Left lung (tissue), 4 donors: ENCODE measurements at regions not wholly inside any gene's neighbourhood (a gene's known extent, or its start where the extent isn't known, plus 50 kb on each side); places are given as distances from the start of the nearest gene placed in this dataset.
A peak's percentile ranks its signal among the peaks of the same experiment; 100 is the strongest.
"Not testable (repeated sequence)": the region's sequence is repeated elsewhere in the genome, so short reads cannot be mapped to it uniquely, and the experiment has no call there.

ENCODE experiments used
- ATAC-seq: fragments of 200-7000 bp; cut with Tn5 transposase; one replicate; pipeline ENCODE4 v1.9.1; 2020; ENCODE audit warnings: moderate library complexity
- DNase-seq, 4 donors: peaks; one replicate each; pipeline ENCODE4 v3.0.0-alpha.2; 2013 to 2020
- H3K27ac ChIP-seq, 2 donors: fragments of 200-600 bp; sonication (generic) in 1 of 2; one replicate each; pipeline versions ENCODE4 v1.5.0 to v1.8.0; 2020 to 2021
- H3K27me3 ChIP-seq, 2 donors: fragments of 200-600 bp; sonication (generic) in 1 of 2; one replicate each; pipeline versions ENCODE4 v1.5.0 to v1.8.0; 2020 to 2021
- H3K36me3 ChIP-seq, 2 donors: fragments of 200-600 bp; sonication (generic) in 1 of 2; one replicate each; pipeline versions ENCODE4 v1.5.0 to v1.8.0; 2020 to 2021
- H3K4me1 ChIP-seq, 2 donors: fragments of 200-600 bp; one replicate each; pipeline ENCODE4 v1.8.0; 2021
- H3K4me3 ChIP-seq, 2 donors: fragments of 200-600 bp; sonication (generic) in 1 of 2; one replicate each; pipeline versions ENCODE4 v1.5.0 to v1.8.0; 2020 to 2021; ENCODE audit warnings: mild to moderate bottlenecking in 1 of 2
- H3K9me3 ChIP-seq, 2 donors: fragments of 200-600 bp; sonication (generic) in 1 of 2; one replicate each; pipeline versions ENCODE4 v1.5.0 to v1.8.0; 2020 to 2021
- CTCF ChIP-seq, 2 donors: fragments of 200-600 bp; sonication (generic) in 1 of 2; IDR thresholded peaks; one replicate each; pipeline versions ENCODE4 v1.5.0 to v1.8.0; 2021; ENCODE audit warnings: antibody characterized with exemption in 2 of 2
- intact Hi-C, 2 donors: fragments of 100-400 bp; cut with DNase I; formaldehyde crosslinking; loops; one replicate each; pipeline versions ENCODE4 v1.11.2 to v1.14.2; 2022
- donor health status: DM: no; HTN: yes; CAD: no.
- donor health status: DM: no; HTN: no; CAD: no.

GRCh38 chr6:12537389-12537788 is 179.2 kb upstream of the PHACTR1 start:
- intact Hi-C loops: no loop called here
- no peak for TF ChIP-seq CTCF (IDR thresholded peaks at IDR 0.05)
- Histone ChIP-seq H3K27ac (no peak overlapping the region), H3K4me3 (no peak overlapping the region), H3K4me1 (peaks cover 0 to 4% of the 10 kb centered on the region in 2 donors), H3K36me3 (no peaks in the 10 kb centered on the region), H3K27me3 (no peaks in the 10 kb centered on the region), H3K9me3 (peaks cover 0 to 3% of the 10 kb centered on the region in 2 donors)
- DNase-seq (no peak), ATAC-seq (no peak)

- ATAC-seq: peak; percentile 38
- intact Hi-C loops: no loop called here
- Histone ChIP-seq H3K36me3 (no peaks in the 10 kb centered on the region), H3K4me3 (no peak overlapping the region), H3K27me3 (no peaks in the 10 kb centered on the region), H3K9me3 (peaks cover 0 to 5% of the 10 kb centered on the region in 2 donors), H3K27ac (no peak overlapping the region), H3K4me1 (peaks cover 0 to 4% of the 10 kb centered on the region in 2 donors)
- no peak for DNase-seq
- no peak for TF ChIP-seq CTCF (IDR thresholded peaks at IDR 0.05)
Measured at GRCh38 chr6:12538881-12539357, 177.6 kb upstream of the PHACTR1 start.

GRCh38 chr6:12542319-12543115 is 174.1 kb upstream of the PHACTR1 start:
- H3K36me3 ChIP-seq, H3K27me3 ChIP-seq, H3K4me3 ChIP-seq, ATAC-seq, H3K4me1 ChIP-seq, DNase-seq, H3K27ac ChIP-seq, intact Hi-C loops, H3K9me3 ChIP-seq: not testable (repeated sequence)

GRCh38 chr6:12543953-12544352 is 172.6 kb upstream of the PHACTR1 start:
- intact Hi-C loops: no loop called here
- TF ChIP-seq CTCF (IDR thresholded peaks at IDR 0.05): no peak
- Histone ChIP-seq H3K4me1 (no peaks in the 10 kb centered on the region), H3K4me3 (no peak overlapping the region), H3K9me3 (peaks cover 0 to 5% of the 10 kb centered on the region in 2 donors), H3K27me3 (no peaks in the 10 kb centered on the region), H3K27ac (no peak overlapping the region), H3K36me3 (no peaks in the 10 kb centered on the region)
- ATAC-seq (no peak), DNase-seq (peak in 1 of 4 donors; percentile 27)

GRCh38 chr6:12544821-12545565 is 171.6 kb upstream of the PHACTR1 start:
- no peak for ATAC-seq
- H3K4me3 ChIP-seq: no peak overlapping the region
- H3K27ac ChIP-seq: no peak overlapping the region
- H3K4me1 ChIP-seq: no peaks in the 10 kb centered on the region
- TF ChIP-seq CTCF (IDR thresholded peaks at IDR 0.05): no peak
- peaks cover 0 to 7% of the 10 kb centered on the region in 2 donors for H3K9me3 ChIP-seq
- no peaks in the 10 kb centered on the region for H3K36me3 ChIP-seq
- no peaks in the 10 kb centered on the region for H3K27me3 ChIP-seq
- intact Hi-C loops: no loop called here
- no peak for DNase-seq
